ENCODE measurements at regions not wholly inside any gene's neighbourhood (a gene's known extent, or its start where the extent isn't known, plus 50 kb on each side); places are given as distances from the start of the nearest gene placed in this dataset.

DNA sequence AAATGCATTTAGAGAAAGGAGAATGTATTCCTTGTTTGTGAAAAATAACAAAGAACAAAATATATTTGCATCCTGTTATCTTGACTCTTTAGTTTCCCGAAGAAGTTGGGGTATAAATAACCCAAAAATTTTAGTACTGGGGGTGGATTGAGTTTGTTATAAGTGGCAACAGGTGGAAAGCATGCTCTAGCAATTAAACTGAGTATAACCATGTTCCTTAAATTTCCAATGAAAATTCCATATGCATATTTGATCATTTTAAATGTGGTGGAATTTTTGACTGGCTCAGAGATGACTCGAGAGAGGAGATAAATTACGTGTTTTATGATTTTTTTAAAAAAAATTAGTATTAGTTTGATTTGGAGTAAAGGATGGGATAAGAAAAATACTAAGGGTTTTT is 348.9 kb downstream of the TGFB2 start:
- ChIA-PET POLR2A (ENCODE audit: low non-redundant PET) (no interaction called here), CTCF (no interaction called here)
- TF ChIP-seq, protein P1, sequence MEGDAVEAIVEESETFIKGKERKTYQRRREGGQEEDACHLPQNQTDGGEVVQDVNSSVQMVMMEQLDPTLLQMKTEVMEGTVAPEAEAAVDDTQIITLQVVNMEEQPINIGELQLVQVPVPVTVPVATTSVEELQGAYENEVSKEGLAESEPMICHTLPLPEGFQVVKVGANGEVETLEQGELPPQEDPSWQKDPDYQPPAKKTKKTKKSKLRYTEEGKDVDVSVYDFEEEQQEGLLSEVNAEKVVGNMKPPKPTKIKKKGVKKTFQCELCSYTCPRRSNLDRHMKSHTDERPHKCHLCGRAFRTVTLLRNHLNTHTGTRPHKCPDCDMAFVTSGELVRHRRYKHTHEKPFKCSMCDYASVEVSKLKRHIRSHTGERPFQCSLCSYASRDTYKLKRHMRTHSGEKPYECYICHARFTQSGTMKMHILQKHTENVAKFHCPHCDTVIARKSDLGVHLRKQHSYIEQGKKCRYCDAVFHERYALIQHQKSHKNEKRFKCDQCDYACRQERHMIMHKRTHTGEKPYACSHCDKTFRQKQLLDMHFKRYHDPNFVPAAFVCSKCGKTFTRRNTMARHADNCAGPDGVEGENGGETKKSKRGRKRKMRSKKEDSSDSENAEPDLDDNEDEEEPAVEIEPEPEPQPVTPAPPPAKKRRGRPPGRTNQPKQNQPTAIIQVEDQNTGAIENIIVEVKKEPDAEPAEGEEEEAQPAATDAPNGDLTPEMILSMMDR (conservative IDR thresholded peaks at IDR 0.05; ENCODE audit: low read depth), result no peak
- no peak overlapping the region for H3K27ac ChIP-seq
- no peak for DNase-seq (ENCODE audit: low spot score)

DNA sequence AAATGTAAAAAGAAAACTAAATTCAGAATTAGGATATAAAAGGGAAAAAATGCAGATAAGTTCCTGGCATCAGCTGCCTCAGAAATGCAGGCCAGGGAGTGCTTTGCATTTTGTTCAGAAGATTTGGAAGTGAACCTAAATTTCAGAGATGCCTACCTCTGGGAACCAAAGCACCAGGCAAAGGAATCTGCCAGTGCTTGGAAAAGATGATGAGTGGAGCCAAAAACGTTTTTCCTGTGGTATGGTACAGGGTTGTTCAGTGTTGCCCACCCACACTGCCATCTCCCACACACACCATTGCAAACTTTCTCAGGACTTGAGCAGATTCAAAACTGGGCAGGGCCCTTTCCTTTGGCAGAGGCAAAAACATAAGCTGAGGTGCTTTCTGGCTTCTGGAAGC is 349.5 kb downstream of the TGFB2 start:
- TF ChIP-seq, protein P1 (conservative IDR thresholded peaks at IDR 0.05; ENCODE audit: low read depth), result no peak
- no peak overlapping the region for H3K27ac ChIP-seq
- CTCF ChIA-PET, result no interaction called here
- no peak for DNase-seq (ENCODE audit: low spot score)
- POLR2A ChIA-PET (ENCODE audit: low non-redundant PET), result no interaction called here

DNA sequence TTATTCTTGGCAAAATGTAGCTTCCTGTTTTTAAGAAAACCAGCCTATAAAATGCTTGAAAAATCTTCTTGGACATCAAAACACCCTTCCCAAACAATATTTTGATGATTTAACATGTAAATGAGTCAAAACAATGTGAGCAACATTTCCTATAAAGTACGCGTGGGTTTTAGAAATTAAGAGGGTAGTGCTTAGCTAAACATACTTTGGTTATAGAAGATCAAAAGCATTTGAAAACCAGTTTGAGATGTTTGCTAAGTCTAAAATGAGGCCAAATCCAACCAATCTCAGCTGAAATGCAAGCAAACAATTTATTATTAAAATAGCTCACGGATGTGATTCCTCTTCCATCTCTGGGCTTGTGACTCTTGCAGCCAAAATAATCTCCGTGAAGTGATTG is 350.4 kb downstream of the TGFB2 start:
- DNase-seq (ENCODE audit: low spot score), result no peak
- H3K27ac ChIP-seq, result no peak overlapping the region
- CTCF ChIA-PET, result interaction anchor here (0.5 kb wide), 1 partner anchor 214 kb away, joined by 3 read pairs; no protein-coding TSS in a partner anchor
- POLR2A ChIA-PET (ENCODE audit: low non-redundant PET), result no interaction called here
- TF ChIP-seq, protein P1 (conservative IDR thresholded peaks at IDR 0.05; ENCODE audit: low read depth), result no peak

DNA sequence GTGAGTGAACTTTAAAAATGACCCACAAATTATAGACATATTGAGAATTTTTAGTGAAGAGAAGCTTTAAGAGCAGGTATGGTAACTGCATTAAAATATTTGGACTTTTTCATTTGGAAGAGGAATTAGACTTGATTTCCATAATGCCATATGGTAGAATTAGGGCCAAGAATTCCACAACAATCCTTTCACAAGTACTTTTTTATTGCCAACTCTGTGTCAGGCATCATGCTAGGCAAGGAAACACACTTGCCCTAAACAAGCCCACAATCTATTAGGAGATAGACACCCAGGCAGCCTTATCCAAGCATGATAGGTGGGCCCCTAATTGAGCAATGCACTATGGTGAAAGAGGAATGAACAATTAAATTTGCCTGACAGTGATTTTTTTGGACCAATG is 353.0 kb downstream of the TGFB2 start:
- DNase-seq (ENCODE audit: low spot score), result no peak
- H3K27ac ChIP-seq, result no peak overlapping the region
- TF ChIP-seq, protein P1 (conservative IDR thresholded peaks at IDR 0.05; ENCODE audit: low read depth), result no peak
- POLR2A ChIA-PET (ENCODE audit: low non-redundant PET), result no interaction called here
- CTCF ChIA-PET, result no interaction called here

DNA sequence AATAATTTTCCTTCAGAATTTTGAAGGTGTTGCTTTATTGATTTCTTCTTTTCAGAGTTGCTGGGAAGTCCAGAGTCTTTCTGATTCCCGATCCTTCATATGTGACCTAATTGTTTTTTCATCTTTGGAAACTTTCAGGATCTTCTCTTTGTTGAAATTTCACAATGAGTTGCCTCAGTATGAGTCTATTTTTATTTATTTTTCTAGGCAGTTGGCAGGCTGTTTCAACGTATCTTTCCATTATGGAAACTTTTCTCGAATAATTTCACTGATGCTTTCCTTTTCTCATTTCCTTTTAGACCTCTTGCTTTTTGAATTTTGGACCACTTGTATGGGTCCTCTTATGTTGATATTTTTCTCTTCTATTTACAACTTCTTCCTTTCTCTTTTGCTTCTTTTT is 354.3 kb downstream of the TGFB2 start:
- CTCF ChIA-PET, result no interaction called here
- POLR2A ChIA-PET (ENCODE audit: low non-redundant PET), result no interaction called here

DNA sequence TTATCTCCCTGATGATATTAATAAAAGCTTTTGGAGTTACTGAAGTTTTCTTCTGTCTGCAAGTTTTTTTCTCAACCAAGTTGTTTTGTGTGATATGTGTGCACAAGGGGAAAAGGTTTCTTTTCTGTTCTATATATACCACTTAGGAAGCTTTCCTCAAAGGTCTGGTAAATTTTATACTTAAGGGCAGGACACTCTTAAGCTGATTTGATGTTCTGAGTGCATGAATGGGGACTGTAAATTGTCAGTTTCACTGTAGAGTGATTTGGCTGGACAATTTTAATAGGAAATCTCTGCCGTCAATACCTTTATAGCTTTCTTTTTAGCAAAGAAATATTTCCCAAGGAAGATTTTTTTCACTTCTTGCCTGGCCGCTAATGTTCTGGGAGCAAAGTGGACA is 354.7 kb downstream of the TGFB2 start:
- no peak for DNase-seq (ENCODE audit: low spot score)
- POLR2A ChIA-PET (ENCODE audit: low non-redundant PET), result no interaction called here
- TF ChIP-seq, protein P1 (conservative IDR thresholded peaks at IDR 0.05; ENCODE audit: low read depth), result no peak
- CTCF ChIA-PET, result no interaction called here
- no peak overlapping the region for H3K27ac ChIP-seq

More for the DNA sequence above, 354.3 kb downstream of the TGFB2 start:
- DNase-seq (ENCODE audit: low spot score), result no peak
- TF ChIP-seq, protein P1 (conservative IDR thresholded peaks at IDR 0.05; ENCODE audit: low read depth), result no peak
- no peak overlapping the region for H3K27ac ChIP-seq

DNA sequence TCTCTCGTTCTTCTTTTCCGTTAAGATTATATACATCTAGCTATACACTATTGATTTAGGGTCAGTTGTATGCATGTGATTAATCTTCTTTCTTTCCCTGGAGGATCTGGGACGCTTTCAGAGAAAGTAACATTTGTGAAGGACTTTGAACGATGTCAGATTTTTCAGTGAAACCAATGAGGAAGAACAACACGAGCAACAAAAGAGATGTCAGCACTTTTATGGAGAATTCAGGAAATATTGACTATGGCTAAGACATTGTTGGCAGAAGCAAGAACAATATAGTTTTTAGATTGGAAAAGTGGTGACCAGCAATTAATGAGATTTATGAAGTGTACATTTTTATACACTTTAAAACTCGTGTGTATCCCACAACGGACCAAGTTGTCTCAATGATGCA is 355.5 kb downstream of the TGFB2 start:
- no peak overlapping the region for H3K27ac ChIP-seq
- no peak for DNase-seq (ENCODE audit: low spot score)
- TF ChIP-seq, protein P1 (conservative IDR thresholded peaks at IDR 0.05; ENCODE audit: low read depth), result no peak
- POLR2A ChIA-PET (ENCODE audit: low non-redundant PET), result no interaction called here
- CTCF ChIA-PET, result no interaction called here
